CD14-positive monocyte (primary cell): ENCODE measurements at regions not wholly inside any gene's neighbourhood (a gene's known extent, or its start where the extent isn't known, plus 50 kb on each side); places are given as distances from the start of the nearest gene placed in this dataset.

Experiments used
- DNase-seq, 3 donors: peaks; one replicate each; pipeline ENCODE4 v3.0.0-alpha.2; 2011 to 2022
- H2AFZ ChIP-seq: 2 replicates; pipeline ENCODE4 v1.6.0; 2012; ENCODE audit warnings: mild to moderate bottlenecking, low read depth, low read length, inconsistent platforms; ENCODE audit not compliant: insufficient read depth, poor library complexity, severe bottlenecking
- H3K27ac ChIP-seq, 2 donors: 1 replicate in 1 of 2; 2 replicates in 1 of 2; pipeline ENCODE4 v1.5.1; 2012 to 2013; ENCODE audit warnings: low read length in 2 of 2, control low read depth in 1 of 2, inconsistent platforms in 1 of 2, low read depth in 1 of 2, mild to moderate bottlenecking in 1 of 2
- H3K27me3 ChIP-seq, 2 donors: one replicate each; pipeline versions ENCODE4 v1.6.0 to v1.6.1; 2011 to 2013; ENCODE audit warnings: low read length in 2 of 2; ENCODE audit not compliant: control insufficient read depth in 2 of 2, insufficient read depth in 2 of 2
- H3K36me3 ChIP-seq, 2 donors: replicated peaks in 1 of 2; 1 replicate in 1 of 2; 2 replicates in 1 of 2; pipeline versions ENCODE4 v1.5.1 to v1.6.1; 2012 to 2013; ENCODE audit warnings: low read length in 2 of 2, control low read depth in 1 of 2, inconsistent platforms in 1 of 2, mild to moderate bottlenecking in 1 of 2; ENCODE audit not compliant: insufficient read depth in 2 of 2, control insufficient read depth in 1 of 2
- H3K4me1 ChIP-seq, 2 donors: 1 replicate in 1 of 2; 2 replicates in 1 of 2; pipeline versions ENCODE4 v1.5.1 to v1.6.1; 2012 to 2013; ENCODE audit warnings: low read length in 2 of 2, control low read depth in 1 of 2, inconsistent platforms in 1 of 2, mild to moderate bottlenecking in 1 of 2, moderate library complexity in 1 of 2; ENCODE audit not compliant: insufficient read depth in 2 of 2, control insufficient read depth in 1 of 2
- H3K4me2 ChIP-seq: replicated peaks from 2 replicates; pipeline ENCODE3; 2012; ENCODE audit warnings: low read length, moderate library complexity, mild to moderate bottlenecking; ENCODE audit not compliant: poor library complexity, severe bottlenecking; ENCODE audit errors: extremely low read depth
- H3K4me3 ChIP-seq, 3 experiments: fragments of 200-600 bp in 1 of 3; sonication (generic) in 1 of 3; replicated peaks in 1 of 3; 1 replicate in 2 of 3; 2 replicates in 1 of 3; pipeline ENCODE4 v1.5.1; 2011 to 2013; ENCODE audit warnings: low read length in 3 of 3, mild to moderate bottlenecking in 3 of 3, control low read depth in 2 of 3, low read depth in 2 of 3, inconsistent platforms in 1 of 3, moderate library complexity in 1 of 3
- H3K79me2 ChIP-seq: 2 replicates; pipeline ENCODE4 v1.6.0; 2012; ENCODE audit warnings: mild to moderate bottlenecking, control low read depth, inconsistent platforms, low read length, moderate library complexity; ENCODE audit not compliant: insufficient read depth
- H3K9ac ChIP-seq: 2 replicates; pipeline ENCODE4 v1.6.0; 2017; ENCODE audit warnings: low read length, mild to moderate bottlenecking; ENCODE audit not compliant: insufficient read depth, poor library complexity, severe bottlenecking
- H3K9me3 ChIP-seq, 2 donors: replicated peaks in 1 of 2; 1 replicate in 1 of 2; 2 replicates in 1 of 2; pipeline versions ENCODE4 v1.5.1 to v1.6.1; 2012 to 2013; ENCODE audit warnings: low read length in 2 of 2, control low read depth in 1 of 2; ENCODE audit not compliant: control insufficient read depth in 1 of 2, insufficient read depth in 1 of 2
- H4K20me1 ChIP-seq: 2 replicates; pipeline ENCODE4 v1.6.0; 2012; ENCODE audit warnings: mild to moderate bottlenecking, low read length, control low read depth, moderate library complexity; ENCODE audit not compliant: insufficient read depth
- H3K27ac Mint-ChIP-seq, 7 donors: one replicate each; pipeline ENCODE4 v1.8.0; 2020; ENCODE audit warnings: mild to moderate bottlenecking in 7 of 7, mixed read lengths in 7 of 7, moderate library complexity in 6 of 7, inconsistent platforms in 2 of 7
- H3K27me3 Mint-ChIP-seq, 3 donors: one replicate each; pipeline ENCODE4 v1.8.0; 2021 to 2022; ENCODE audit warnings: low read depth in 3 of 3, mild to moderate bottlenecking in 3 of 3, mixed read lengths in 3 of 3, moderate library complexity in 3 of 3, inconsistent platforms in 1 of 3
- H3K36me3 Mint-ChIP-seq, 2 donors: one replicate each; pipeline ENCODE4 v1.8.0; 2020; ENCODE audit warnings: mixed read lengths in 2 of 2, inconsistent platforms in 1 of 2, mild to moderate bottlenecking in 1 of 2
- H3K4me1 Mint-ChIP-seq: one replicate; pipeline ENCODE4 v1.8.0; 2020; ENCODE audit warnings: mild to moderate bottlenecking, mixed read lengths
- H3K4me3 Mint-ChIP-seq, 2 donors: one replicate each; pipeline ENCODE4 v1.8.0; 2020; ENCODE audit warnings: mild to moderate bottlenecking in 2 of 2, mixed read lengths in 2 of 2, moderate library complexity in 1 of 2
- H3K9me3 Mint-ChIP-seq, 7 donors: one replicate each; pipeline ENCODE4 v1.8.0; 2020 to 2022; ENCODE audit warnings: mixed read lengths in 7 of 7, mild to moderate bottlenecking in 6 of 7, moderate library complexity in 6 of 7, inconsistent platforms in 2 of 7
- CTCF ChIP-seq: fragments of 200-600 bp; IDR thresholded peaks from one replicate; pipeline ENCODE4 v1.8.0; 2022; ENCODE audit warnings: antibody characterized with exemption, mild to moderate bottlenecking
- WGBS: methylation state at CpG from one replicate; pipeline ENCODE4 v1.1.5; 2013; ENCODE audit warnings: missing lambda C conversion rate; ENCODE audit not compliant: insufficient coverage; 5-methylcytosine and 5-hydroxymethylcytosine counted together
- intact Hi-C, 2 donors: fragments of 100-400 bp; cut with micrococcal nuclease; formaldehyde crosslinking; loops; one replicate each; pipeline versions ENCODE4 v1.15.0 to v1.15.1; 2023

GRCh38 chr2:234564699-234565098, 67.8 kb upstream of the ARL4C start:
- Mint-ChIP-seq H3K4me3 (no peak overlapping the region), H3K36me3 (no peaks in the 10 kb centered on the region), H3K9me3 (peaks cover 0 to 4% (median 3%) of the 10 kb centered on the region in 7 donors), H3K27ac (no peak overlapping the region), H3K27me3 (peaks cover 0 to 2% (median 2%) of the 10 kb centered on the region in 3 donors), H3K4me1 (peaks cover under 1% of the 10 kb centered on the region)
- no peaks in the 10 kb centered on the region for H3K9me3 ChIP-seq
- no peaks in the 10 kb centered on the region for H3K36me3 ChIP-seq
- intact Hi-C loops: no loop called here
- no CpG with 5 or more reads among the region's 2 CpGs for WGBS
- no peak overlapping the region for H2AFZ ChIP-seq
- H3K4me1 ChIP-seq: no peaks in the 10 kb centered on the region
- H3K4me2 ChIP-seq: no peak overlapping the region
- DNase-seq: no peak
- H3K9ac ChIP-seq: no peak overlapping the region
- no peak overlapping the region for H3K27ac ChIP-seq
- H3K4me3 ChIP-seq: no peak overlapping the region
- H4K20me1 ChIP-seq: no peaks in the 10 kb centered on the region
- TF ChIP-seq CTCF: no peak
- H3K79me2 ChIP-seq: no peaks in the 10 kb centered on the region
- H3K27me3 ChIP-seq: no peaks in the 10 kb centered on the region

- Histone ChIP-seq H3K36me3 (no peaks in the 10 kb centered on the region), H3K4me3 (no peak overlapping the region), H3K4me1 (no peaks in the 10 kb centered on the region), H3K79me2 (no peaks in the 10 kb centered on the region), H4K20me1 (no peaks in the 10 kb centered on the region), H3K4me2 (no peak overlapping the region), H3K9me3 (no peaks in the 10 kb centered on the region), H3K9ac (no peak overlapping the region), H2AFZ (no peak overlapping the region), H3K27me3 (no peaks in the 10 kb centered on the region), H3K27ac (no peak overlapping the region)
- no peak for TF ChIP-seq CTCF
- no peaks in the 10 kb centered on the region for H3K36me3 Mint-ChIP-seq
- H3K4me1 Mint-ChIP-seq: no peaks in the 10 kb centered on the region
- 77% methylated on average over 2 of the region's 5 CpGs for WGBS
- intact Hi-C loops: no loop called here
- peaks cover 4 to 9% (median 6%) of the 10 kb centered on the region in 7 donors for H3K9me3 Mint-ChIP-seq
- H3K4me3 Mint-ChIP-seq: no peak overlapping the region
- no peak for DNase-seq
- peaks cover 0 to 4% (median 0%) of the 10 kb centered on the region in 3 donors for H3K27me3 Mint-ChIP-seq
- no peak overlapping the region for H3K27ac Mint-ChIP-seq
Measured at GRCh38 chr2:234559609-234560008, 62.7 kb upstream of the ARL4C start.
